GM19372 (cell line): ENCODE measurements at regions not wholly inside any gene's neighbourhood (a gene's known extent, or its start where the extent isn't known, plus 50 kb on each side); places are given as distances from the start of the nearest gene placed in this dataset.

ENCODE experiments used
- ATAC-seq: cut with Tn5 transposase; IDR thresholded peaks from one replicate; pipeline ENCODE4 v1.9.1; 2021; ENCODE audit warnings: mild to moderate bottlenecking, low read depth, moderate library complexity; ENCODE audit not compliant: unreplicated experiment

- ATAC-seq = no peak
Observed at GRCh38 chr4:13260513-13260912, 223.6 kb downstream of the RAB28 start.

GRCh38 chr4:13250263-13250662 is 233.9 kb downstream of the RAB28 start:
- no peak for ATAC-seq

GRCh38 chr4:13248621-13249298 is 235.4 kb downstream of the RAB28 start:
- no peak for ATAC-seq

DNA sequence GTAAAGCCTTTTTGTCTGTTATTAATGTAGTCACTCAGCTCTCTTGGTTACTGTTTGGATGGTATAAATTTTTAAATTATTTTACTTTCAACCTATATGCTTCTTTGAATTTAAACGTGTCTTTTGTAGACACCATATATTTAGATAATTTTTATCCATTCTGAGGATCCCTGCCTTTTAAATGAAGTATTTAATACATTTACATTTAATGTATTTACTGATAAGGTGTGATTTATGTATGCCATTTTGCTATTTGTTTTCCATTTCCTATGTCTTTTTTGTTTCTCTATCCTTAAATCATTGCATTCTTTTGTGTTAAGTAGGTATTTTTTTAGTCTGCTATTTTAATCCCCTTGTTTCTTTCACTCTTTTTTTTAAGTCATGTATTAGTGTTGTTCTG is 238.0 kb downstream of the RAB28 start:
- no peak for ATAC-seq

DNA sequence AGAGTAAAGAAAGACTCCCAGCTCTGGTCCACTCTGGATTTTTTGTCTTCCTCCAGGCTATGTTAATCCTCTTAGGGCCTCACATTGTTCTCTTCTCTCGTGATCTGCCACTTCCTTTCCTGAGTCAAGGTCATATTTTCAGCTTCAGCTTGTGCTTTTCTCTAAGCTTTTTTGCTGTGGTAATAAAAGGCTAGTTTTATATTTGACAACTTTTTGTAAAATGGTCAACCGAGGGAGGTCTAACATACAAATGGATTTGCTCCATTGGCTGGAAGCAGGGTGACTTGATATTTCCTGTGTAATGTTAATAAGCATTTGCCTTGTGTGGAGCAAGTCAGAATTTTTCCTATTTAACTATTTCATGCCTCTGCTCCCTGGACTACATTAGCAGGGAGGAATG is 239.7 kb downstream of the RAB28 start:
- no peak for ATAC-seq

GRCh38 chr4:13243152-13243551 is 241.0 kb downstream of the RAB28 start:
- ATAC-seq = no peak

DNA sequence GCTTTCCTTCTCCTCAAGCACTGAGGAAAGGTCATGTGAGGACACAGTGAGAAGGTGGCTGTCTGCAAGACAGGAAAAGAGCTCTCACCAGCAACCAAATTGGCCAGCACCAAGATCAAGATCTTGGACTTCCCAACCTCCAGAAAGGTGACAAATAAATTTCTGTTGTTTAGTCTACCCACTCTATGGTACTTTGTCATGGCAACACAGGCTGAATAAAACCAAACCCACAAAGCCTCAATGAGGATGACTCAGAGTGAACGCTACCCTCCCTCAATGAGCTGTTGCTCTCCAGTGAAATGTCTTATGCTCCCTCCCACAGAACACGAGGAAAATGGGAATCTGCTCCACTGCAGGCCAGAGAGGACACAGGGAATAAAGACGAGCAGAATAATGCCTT is 244.1 kb downstream of the RAB28 start:
- no peak for ATAC-seq

DNA sequence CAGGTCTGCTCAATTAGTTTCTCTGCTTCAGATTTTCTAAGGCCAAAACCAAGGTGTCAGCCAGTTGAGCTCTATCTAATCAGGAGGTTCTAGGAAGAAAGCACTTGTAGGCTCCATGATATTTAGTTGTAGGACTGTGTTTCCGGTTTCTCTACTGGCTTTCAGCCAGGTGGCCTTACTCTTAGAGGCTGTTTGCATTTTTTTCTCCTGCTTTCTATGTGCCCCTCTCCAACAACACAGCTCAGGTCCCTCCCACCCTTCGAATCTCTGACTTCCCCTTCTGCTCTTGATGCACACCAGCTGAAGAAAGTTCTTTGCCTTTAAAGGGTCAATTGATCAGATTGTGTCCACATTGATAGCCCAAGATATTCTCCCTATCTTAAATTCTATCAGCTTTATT is 245.2 kb downstream of the RAB28 start:
- no peak for ATAC-seq

DNA sequence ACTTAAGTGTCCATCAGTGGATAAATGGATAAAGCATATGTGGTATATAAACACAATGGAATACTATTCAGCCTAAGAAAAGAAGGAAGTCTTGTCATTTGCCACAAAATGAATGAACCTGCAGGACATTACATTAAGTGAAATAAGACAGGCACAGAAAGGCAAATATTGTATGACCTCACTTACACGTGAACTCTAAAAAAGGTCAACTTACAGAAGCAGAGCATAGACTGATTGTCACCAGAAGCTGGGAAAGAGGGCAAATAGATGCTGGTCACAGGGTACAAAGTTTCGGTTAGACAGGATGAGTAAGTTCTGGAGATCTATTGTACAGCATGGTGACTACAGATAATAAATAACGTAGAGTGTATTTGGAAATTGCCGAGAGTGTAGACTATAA is 247.7 kb downstream of the RAB28 start:
- ATAC-seq = no peak

- no peak for ATAC-seq
Observed at GRCh38 chr4:13233755-13234154, 250.4 kb downstream of the RAB28 start.

- no peak for ATAC-seq
Observed at GRCh38 chr4:13219971-13220370, 264.2 kb downstream of the RAB28 start.

DNA sequence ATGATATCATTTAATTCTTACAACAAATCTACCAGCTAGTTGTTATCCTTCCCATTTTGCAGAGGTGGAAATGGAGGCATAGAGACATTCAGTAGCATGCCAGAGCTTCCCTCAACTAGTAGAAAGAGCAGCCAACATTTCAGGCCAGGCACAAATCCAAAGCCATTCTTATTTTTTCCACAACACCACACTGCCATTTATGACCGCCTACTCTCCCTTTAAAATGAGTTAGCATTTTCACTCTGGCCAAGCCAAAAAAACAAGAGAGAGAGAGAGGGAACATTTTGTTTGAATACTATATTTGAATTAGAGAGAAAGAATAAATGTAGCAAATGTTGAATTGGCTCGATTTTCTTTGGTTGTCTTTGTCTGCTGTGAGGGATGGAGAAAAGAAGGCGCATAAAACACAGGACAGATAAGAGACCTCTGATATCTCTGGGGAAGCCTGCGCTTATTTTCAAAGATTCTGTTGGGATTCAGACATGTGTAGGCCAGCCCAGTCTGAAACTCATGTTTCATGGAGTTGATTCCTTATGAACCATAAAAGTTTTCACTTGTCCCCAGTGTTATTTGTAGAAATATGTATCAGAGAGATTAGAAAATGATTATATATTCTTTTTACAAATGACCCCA is 265.7 kb downstream of the RAB28 start:
- ATAC-seq = no peak

GRCh38 chr4:13215560-13215959 is 268.6 kb downstream of the RAB28 start:
- ATAC-seq = no peak

GRCh38 chr4:13212936-13213335 is 271.2 kb downstream of the RAB28 start:
- no peak for ATAC-seq

GRCh38 chr4:13209600-13209999 is 274.5 kb downstream of the RAB28 start:
- no peak for ATAC-seq

- no peak for ATAC-seq
Observed at GRCh38 chr4:13208558-13209193, 275.5 kb downstream of the RAB28 start.

DNA sequence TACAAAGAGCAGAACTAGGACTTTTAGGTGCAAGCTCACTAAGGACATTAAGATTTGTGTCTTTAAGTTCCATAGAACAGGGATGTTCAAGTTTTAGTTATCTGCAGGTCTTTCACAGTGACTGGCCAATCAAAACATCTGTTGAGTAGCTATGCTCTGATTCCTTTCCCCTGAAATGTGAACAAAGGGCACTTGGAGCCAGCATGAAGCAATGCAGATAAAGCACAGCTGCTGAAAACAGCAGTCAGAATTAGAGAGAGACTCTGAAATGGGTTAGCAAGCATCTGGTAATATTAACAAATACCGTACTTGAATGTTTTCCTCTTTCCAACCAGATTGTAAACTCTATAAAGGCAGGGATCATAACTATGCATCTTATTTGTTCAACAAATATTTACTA is 276.9 kb downstream of the RAB28 start:
- no peak for ATAC-seq

DNA sequence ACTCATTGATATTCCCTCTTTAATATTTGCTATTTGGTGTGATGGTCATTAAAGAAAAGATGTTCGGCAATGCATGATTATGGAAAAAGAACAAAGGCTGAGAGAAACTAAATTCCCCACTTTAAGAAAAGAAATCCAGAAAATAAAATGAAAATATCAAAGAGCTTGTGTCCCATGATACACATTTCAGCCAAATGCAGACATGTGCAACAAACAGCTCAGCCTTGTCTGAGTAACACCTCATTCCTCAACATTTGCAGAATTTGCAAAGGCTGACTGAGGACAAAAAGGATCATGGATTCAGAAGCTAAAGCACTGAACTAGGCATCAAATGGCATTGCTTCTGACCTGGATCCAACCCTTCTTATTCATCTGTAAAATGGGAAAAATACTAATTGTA is 281.0 kb downstream of the RAB28 start:
- ATAC-seq = no peak

DNA sequence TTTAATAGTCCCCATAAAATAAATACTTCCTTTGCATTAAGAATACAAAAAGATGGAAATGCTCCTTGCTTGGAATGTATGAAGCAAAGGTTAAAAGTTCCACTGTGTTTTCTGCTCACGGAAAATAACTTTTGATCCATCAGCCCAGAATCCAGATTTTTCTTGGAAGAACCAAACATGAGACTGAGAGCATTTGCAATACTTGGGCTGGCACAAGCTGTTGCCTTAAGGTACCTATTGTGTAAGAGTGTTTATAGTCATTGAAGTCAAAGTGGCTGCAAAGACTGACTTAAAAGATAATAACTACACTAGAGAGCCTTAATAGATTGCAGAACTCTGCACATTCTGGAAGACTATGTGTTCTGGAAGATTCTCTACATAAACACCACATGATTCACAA is 281.4 kb downstream of the RAB28 start:
- no peak for ATAC-seq

- no peak for ATAC-seq
Observed at GRCh38 chr4:13201241-13201640, 282.9 kb downstream of the RAB28 start.

DNA sequence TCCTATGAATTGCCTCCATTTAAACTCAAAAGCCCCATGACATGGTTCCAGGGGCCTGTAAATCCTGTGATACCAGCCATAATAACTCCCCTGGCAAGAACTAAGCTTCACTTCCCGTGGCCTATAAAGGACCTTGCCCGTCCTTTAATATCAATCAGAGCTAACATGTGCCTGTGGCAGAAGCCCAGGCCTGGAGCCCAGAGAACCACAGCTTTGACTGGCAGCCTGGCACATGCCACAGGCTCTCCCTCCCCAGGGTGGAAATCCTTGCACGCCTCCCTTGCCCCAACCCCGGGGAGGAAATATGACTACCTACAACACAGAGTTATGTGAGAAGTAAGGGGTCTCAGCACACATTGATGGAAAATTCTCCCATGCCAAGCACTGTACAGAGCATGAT is 287.4 kb downstream of the RAB28 start:
- no peak for ATAC-seq

GRCh38 chr4:13193662-13194061 is 290.5 kb downstream of the RAB28 start:
- no peak for ATAC-seq
